Ishikawa (cell line): ENCODE measurements at regions not wholly inside any gene's neighbourhood (a gene's known extent, or its start where the extent isn't known, plus 50 kb on each side); places are given as distances from the start of the nearest gene placed in this dataset.

Experiments
- CREB1 ChIP-seq: IDR thresholded peaks from 2 replicates; pipeline ENCODE4 v1.6.1; 2012; ENCODE audit warnings: low read depth
- TF ChIP-seq, protein P1 (sequence below): IDR thresholded peaks from 2 replicates; pipeline ENCODE4 v1.6.1; 2012

DNA sequence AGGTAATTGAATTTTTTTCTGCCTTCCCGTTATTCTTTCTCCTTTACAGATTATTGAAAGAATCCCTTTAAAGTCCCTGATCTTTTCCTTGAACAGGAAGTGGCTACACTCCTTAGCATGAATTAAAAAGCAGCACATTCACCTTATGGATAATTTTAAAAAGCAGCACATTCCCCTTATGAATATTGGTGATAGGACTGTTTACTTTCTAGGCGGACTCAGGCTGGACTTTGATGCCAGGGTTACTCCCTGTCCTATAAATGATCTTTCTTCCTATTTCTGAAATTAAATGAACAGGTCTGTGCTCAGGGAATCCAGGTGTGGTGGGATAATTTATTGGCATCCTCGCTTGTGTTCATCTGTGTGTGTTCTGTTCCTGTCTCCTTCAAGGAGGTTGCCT lies 226.0 kb downstream of the DCDC2C start:
- TF ChIP-seq, protein P1, sequence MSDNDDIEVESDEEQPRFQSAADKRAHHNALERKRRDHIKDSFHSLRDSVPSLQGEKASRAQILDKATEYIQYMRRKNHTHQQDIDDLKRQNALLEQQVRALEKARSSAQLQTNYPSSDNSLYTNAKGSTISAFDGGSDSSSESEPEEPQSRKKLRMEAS: no peak
- no peak for TF ChIP-seq CREB1
